Activated CD4-positive, alpha-beta T cell treated with anti-CD3 and anti-CD28 coated beads, Interleukin-2, amount 10 ng/mL, durations not matched to agents 7 days and 5 days (primary cell): ENCODE measurements at regions not wholly inside any gene's neighbourhood (a gene's known extent, or its start where the extent isn't known, plus 50 kb on each side); places are given as distances from the start of the nearest gene placed in this dataset.

ENCODE experiments used
- CTCF ChIA-PET: fragments of 350-600 bp; sonication (Branson Sonifier 250); formaldehyde crosslinking; loops from one replicate; lab custom pipeline; 2021; ENCODE audit warnings: antibody characterized with exemption; lab: Charles Lee
- POLR2A ChIA-PET: fragments of 350-600 bp; sonication (Branson Sonifier 250); formaldehyde crosslinking; loops from one replicate; lab custom pipeline; 2021; ENCODE audit warnings: antibody characterized with exemption; lab: Charles Lee
- DNase-seq: peaks from one replicate; pipeline ENCODE4 v3.0.0-alpha.2; 2020
- H3K27ac Mint-ChIP-seq: one replicate; pipeline ENCODE4 v1.8.0; 2021; ENCODE audit warnings: mild to moderate bottlenecking, moderate library complexity, mixed read lengths
- H3K27me3 Mint-ChIP-seq: one replicate; pipeline ENCODE4 v1.8.0; 2021; ENCODE audit warnings: mixed read lengths
- H3K36me3 Mint-ChIP-seq: one replicate; pipeline ENCODE4 v1.8.0; 2021; ENCODE audit warnings: low read depth, mixed read lengths
- H3K4me1 Mint-ChIP-seq: one replicate; pipeline ENCODE4 v1.8.0; 2021; ENCODE audit warnings: mixed read lengths
- H3K4me3 Mint-ChIP-seq: one replicate; pipeline ENCODE4 v1.8.0; 2021; ENCODE audit warnings: mild to moderate bottlenecking, moderate library complexity, mixed read lengths
- H3K9me3 Mint-ChIP-seq: one replicate; pipeline ENCODE4 v1.8.0; 2021; ENCODE audit warnings: mixed read lengths

DNA sequence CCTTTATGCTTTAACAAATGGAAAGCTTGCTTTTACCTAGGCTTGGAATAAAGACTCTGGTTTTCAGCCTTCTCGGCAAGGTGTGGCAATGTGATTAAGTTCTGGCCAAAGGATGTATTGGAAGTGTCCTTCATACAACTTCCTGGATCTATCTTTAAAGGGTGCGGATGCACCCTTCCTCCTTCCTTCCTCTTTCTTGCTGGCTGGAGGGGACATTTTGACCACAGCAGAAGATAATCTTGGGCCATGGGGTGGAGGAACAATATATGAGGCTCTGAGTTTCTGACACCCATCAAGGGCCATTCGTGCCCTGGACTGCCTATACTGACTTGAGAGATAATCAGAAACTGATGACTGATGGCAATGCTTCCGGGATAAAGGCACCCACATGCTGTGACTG lies 145.7 kb downstream of the ACER2 start:
- CTCF ChIA-PET = no interaction called here
- POLR2A ChIA-PET = no interaction called here
- H3K27me3 Mint-ChIP-seq = no peaks in the 10 kb centered on the region
- H3K27ac Mint-ChIP-seq = no peak overlapping the region
- peaks cover 5% of the 10 kb centered on the region for H3K4me1 Mint-ChIP-seq
- peaks cover 6% of the 10 kb centered on the region for H3K9me3 Mint-ChIP-seq
- H3K4me3 Mint-ChIP-seq = no peak overlapping the region
- no peak for DNase-seq
- H3K36me3 Mint-ChIP-seq = no peaks in the 10 kb centered on the region

DNA sequence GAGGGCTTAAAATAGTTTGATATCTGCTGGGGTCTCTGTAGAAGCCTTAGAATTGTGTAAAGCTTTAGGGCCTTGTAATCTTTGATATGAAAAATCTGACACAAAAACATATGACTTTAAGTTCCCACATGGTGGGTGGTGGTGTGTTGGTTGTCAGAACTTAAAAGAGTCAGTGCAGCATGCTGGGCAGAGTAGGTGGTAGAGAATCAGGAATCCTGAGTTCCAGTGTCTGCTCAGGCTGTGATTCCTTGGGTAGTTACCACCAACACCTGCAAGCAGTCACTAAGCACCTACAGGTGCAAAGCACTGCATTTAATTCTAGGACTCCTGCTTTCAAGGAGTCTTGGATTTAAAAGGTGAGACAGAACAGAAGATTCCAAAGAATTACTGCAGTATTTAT lies 144.6 kb downstream of the ACER2 start:
- POLR2A ChIA-PET = no interaction called here
- no peak overlapping the region for H3K4me3 Mint-ChIP-seq
- H3K36me3 Mint-ChIP-seq = no peaks in the 10 kb centered on the region
- H3K4me1 Mint-ChIP-seq = peaks cover 5% of the 10 kb centered on the region
- H3K27me3 Mint-ChIP-seq = no peaks in the 10 kb centered on the region
- no peak overlapping the region for H3K27ac Mint-ChIP-seq
- CTCF ChIA-PET = no interaction called here
- DNase-seq = no peak
- H3K9me3 Mint-ChIP-seq = peaks cover 6% of the 10 kb centered on the region

DNA sequence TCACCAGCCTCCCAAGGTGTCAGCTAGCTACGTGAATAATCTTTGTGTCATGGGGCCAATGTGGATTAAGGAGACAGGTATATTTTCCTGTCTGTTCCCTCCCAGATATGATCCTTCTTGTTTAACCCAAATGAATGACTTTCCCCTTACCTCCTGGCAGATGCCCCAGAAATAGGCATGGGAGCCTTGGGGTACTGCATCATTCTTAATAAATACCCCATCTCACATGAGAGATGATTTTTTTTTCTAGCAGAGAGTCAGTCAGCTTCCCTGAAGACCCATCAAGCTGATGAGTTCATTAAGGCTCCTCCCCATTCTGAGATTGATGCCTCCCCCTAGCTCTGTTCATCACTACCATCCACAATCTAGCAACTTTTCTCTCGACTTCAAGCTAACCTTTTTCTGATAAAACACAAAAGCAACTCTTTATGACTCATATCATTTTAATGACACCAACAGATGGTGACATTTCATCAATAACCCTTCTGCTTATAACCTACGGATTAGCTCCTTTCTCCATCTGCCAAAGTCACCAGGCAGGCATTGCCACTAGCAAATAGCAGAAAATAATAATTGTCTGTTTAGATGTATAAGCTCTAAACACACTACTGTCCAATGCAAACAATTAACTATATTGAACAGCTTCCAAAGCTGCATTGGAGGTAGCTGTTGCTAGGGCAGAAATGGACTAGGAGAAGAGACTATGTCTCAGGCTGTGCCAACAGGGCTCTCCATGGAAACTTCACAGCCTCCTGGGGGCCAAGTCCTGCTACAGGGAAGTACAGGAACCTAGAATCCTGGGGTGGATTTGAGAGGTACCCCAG lies 143.7 kb downstream of the ACER2 start:
- H3K4me1 Mint-ChIP-seq = peaks cover 5% of the 10 kb centered on the region
- no peak overlapping the region for H3K27ac Mint-ChIP-seq
- ChIA-PET CTCF (no interaction called here), POLR2A (no interaction called here)
- peaks cover 6% of the 10 kb centered on the region for H3K9me3 Mint-ChIP-seq
- no peak overlapping the region for H3K4me3 Mint-ChIP-seq
- no peaks in the 10 kb centered on the region for H3K27me3 Mint-ChIP-seq
- H3K36me3 Mint-ChIP-seq = no peaks in the 10 kb centered on the region
- no peak for DNase-seq

DNA sequence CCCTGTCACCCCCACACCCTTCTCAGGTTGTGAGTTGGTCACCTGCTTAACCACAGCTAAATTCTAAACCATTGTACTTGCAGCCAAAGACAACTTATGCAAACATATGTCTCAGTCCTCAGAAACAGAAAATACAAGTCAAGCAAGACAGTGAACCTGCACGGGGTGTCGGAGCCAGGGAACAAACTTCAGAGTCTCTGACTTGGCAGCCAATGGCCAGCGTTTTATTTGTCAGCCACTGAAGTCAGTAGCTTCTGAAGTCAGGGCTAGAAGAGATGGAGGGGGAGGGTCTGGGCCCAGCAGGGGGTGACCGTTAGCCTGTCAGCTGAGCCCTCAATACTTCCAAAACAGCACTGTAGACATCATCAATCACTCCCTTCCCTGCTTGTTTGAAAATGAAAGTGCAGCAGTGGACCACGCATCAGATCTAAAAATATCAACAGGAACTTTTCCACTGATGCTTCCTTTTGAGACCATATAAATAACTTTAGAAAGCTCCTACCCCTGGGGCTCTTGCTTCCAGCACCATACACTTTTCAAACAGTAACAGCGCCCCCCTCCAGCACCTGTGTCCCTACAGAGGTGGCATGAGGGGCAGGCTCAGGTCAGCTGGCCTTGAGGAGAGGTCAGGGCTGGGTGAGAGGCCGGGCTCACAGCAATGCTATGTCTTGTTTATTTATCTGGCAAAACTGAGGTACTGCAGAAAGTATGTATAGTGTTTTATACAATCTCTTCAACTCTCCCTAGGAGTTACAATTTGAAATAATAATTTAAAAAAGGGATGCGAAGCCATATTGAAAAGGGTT lies 142.5 kb downstream of the ACER2 start:
- DNase-seq = no peak
- Mint-ChIP-seq H3K27ac (peak overlapping the region; percentile 14), H3K4me1 (peaks cover 5% of the 10 kb centered on the region), H3K36me3 (no peaks in the 10 kb centered on the region), H3K27me3 (no peaks in the 10 kb centered on the region), H3K9me3 (no peaks in the 10 kb centered on the region), H3K4me3 (no peak overlapping the region)
- POLR2A ChIA-PET = no interaction called here
- CTCF ChIA-PET = interaction anchor here (0.5 kb wide), 1 partner anchor 167 kb away, joined by 3 read pairs; no protein-coding TSS in a partner anchor

DNA sequence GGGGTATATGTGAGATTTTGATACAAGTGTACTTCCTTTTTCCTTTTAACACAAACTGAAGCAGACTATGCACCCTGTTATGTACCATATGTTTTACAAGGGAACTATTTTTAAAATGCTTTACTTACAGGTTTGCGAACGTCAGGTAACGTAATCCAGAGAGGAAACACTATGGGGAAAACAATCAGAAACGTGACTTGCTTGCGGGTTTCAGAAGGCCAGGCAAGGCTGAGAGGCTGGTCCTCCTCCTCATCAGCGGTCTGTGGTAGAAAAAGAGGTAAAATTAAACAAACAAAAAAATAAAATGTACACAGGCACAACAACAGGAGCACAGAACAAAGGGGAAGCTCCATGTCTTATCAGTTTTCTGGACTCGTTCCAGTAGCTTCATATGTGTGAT lies 141.2 kb downstream of the ACER2 start:
- ChIA-PET POLR2A (no interaction called here), CTCF (no interaction called here)
- Mint-ChIP-seq H3K36me3 (no peaks in the 10 kb centered on the region), H3K27ac (no peak overlapping the region), H3K27me3 (no peaks in the 10 kb centered on the region), H3K9me3 (no peaks in the 10 kb centered on the region), H3K4me3 (no peak overlapping the region), H3K4me1 (peaks cover 5% of the 10 kb centered on the region)
- no peak for DNase-seq

DNA sequence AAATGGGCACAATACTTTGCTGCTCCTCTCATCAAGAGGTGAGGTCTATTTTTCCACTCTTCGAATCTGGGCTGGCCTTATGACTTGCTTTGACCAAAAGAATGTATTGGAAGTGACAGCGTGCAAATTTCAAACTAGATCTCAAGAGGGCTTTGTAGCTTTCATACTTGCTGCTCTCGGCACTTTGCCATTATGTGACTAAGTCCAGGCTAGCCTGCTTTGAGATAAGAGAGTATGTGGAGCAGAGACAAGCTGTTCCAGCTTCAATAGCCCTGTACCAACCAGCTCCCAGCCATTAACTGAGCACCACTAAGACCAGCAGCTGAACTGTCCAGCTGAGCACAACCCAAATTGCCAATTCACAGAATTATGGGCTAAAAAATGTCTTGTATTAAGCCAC lies 124.6 kb downstream of the ACER2 start:
- POLR2A ChIA-PET = no interaction called here
- Mint-ChIP-seq H3K27ac (no peak overlapping the region), H3K9me3 (no peaks in the 10 kb centered on the region), H3K4me1 (no peaks in the 10 kb centered on the region), H3K27me3 (peaks cover 9% of the 10 kb centered on the region), H3K36me3 (no peaks in the 10 kb centered on the region), H3K4me3 (no peak overlapping the region)
- no peak for DNase-seq
- CTCF ChIA-PET = interaction anchor here (1.7 kb wide), 1 partner anchor 12 kb away, joined by 3 read pairs; no protein-coding TSS in a partner anchor

DNA sequence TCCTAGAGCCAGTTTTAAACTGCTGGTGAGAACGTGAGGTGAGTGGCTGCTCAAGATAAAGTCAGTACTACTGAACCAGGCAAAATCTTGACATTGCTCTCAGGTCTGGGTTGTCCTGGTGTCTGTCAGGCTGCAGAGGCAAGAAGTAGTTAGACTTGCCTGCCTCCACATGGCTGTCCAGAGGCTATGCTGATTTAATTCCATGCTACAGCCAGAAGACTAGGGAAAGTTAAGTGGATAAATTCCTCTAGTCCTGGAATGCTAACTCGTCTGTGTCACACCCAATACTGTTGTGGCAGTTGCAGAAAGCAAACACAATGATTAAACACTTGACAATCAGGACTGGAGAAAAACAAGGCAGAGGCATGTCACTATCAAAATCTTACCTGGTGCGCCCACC lies 118.9 kb downstream of the ACER2 start:
- ChIA-PET POLR2A (no interaction called here), CTCF (no interaction called here)
- Mint-ChIP-seq H3K4me1 (no peaks in the 10 kb centered on the region), H3K4me3 (no peak overlapping the region), H3K27ac (no peak overlapping the region), H3K27me3 (peaks cover 30% of the 10 kb centered on the region), H3K36me3 (no peaks in the 10 kb centered on the region), H3K9me3 (no peaks in the 10 kb centered on the region)
- no peak for DNase-seq

DNA sequence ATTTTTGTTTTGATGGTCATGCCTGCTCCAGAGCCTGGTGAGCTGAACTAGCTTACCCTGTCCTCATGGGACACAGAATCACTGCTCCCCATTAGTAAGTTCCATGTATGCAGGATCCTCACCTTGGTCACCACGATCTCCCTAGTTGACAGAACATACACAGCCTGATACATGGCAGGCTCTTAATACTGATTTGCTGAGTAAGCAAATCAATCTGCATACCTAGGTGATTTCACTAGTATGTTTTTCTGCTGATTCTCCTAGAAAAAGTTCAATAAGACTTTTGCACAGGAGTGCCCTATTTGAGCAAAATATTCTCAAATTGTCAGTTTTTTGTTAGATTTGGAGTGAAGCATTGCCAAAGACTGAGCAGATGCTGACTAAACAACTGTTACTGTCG lies 113.7 kb downstream of the ACER2 start:
- ChIA-PET POLR2A (interaction anchor here (0.5 kb wide), 1 partner anchor 697 kb away, joined by 8 read pairs; no protein-coding TSS in a partner anchor), CTCF (no interaction called here)
- Mint-ChIP-seq H3K9me3 (no peaks in the 10 kb centered on the region), H3K27ac (no peak overlapping the region), H3K27me3 (peaks cover 19% of the 10 kb centered on the region), H3K36me3 (no peaks in the 10 kb centered on the region), H3K4me3 (no peak overlapping the region), H3K4me1 (no peaks in the 10 kb centered on the region)
- no peak for DNase-seq

DNA sequence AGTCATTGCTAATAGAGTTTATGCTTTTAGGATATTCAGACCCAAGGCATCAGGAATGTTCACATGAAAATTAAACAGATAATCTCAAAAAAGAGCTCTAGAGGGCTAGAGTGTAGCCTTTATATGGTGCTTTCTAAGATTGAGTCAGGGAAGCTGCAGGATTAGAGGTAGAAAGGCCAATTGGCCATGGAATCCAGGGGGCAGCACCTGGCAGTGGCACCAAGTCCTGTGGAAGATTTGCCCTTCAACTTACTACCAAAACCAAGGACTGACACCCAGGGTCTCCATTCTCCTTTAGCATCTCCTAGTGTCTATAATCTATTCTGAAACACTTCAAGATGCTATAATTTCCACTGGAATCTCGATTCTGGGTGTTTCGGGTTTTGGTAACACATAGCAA lies 112.4 kb downstream of the ACER2 start:
- ChIA-PET POLR2A (no interaction called here), CTCF (interaction anchor here (1.3 kb wide), 1 partner anchor 12 kb away, joined by 3 read pairs; no protein-coding TSS in a partner anchor)
- DNase-seq = no peak
- Mint-ChIP-seq H3K27me3 (peaks cover 10% of the 10 kb centered on the region), H3K4me3 (no peak overlapping the region), H3K36me3 (no peaks in the 10 kb centered on the region), H3K27ac (no peak overlapping the region), H3K4me1 (peaks cover 7% of the 10 kb centered on the region), H3K9me3 (no peaks in the 10 kb centered on the region)

DNA sequence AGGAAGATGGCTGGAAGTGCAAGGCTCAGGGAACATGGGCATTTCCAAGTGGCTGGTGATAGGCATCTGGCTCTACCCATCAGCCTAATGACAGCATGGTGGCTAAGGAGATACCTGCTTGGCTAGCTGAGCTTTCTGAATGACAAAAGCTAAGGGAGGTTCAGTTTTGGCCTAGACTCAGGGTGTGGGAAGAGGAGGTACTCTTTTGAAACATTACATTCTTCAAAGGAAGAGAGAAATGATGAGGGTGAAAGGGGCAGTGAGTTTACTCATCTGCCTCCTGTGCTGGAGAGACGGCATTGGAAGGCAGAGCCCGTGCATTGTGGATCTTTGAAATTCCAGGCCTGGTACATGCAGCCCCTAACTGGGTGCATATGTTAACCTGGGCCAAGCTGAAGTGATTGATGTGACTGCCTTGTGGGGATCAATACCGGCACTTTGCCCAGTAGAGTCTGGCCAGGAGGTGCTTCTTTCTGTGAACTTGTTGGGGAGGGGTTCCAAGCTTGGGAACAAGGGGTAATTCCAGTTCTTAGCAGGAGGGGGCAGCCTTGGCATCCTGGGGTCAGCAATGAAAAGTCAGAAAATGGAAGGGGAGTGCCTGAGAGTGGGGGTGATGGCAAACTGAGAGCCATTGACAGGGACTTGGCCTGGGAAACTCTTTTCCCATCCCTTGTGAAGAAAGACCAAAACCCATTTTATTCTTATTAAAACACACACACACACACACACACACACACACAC lies 108.6 kb downstream of the ACER2 start:
- Mint-ChIP-seq H3K4me1 (peaks cover 17% of the 10 kb centered on the region), H3K36me3 (no peaks in the 10 kb centered on the region), H3K4me3 (no peak overlapping the region), H3K27ac (no peak overlapping the region), H3K27me3 (peaks cover 2% of the 10 kb centered on the region), H3K9me3 (no peaks in the 10 kb centered on the region)
- CTCF ChIA-PET = interaction anchor here (0.7 to 1.6 kb wide), 4 partner anchors 53 to 1433 kb away, joined by 3 to 5 read pairs (median 3); no protein-coding TSS in a partner anchor
- no peak for DNase-seq
- POLR2A ChIA-PET = no interaction called here

DNA sequence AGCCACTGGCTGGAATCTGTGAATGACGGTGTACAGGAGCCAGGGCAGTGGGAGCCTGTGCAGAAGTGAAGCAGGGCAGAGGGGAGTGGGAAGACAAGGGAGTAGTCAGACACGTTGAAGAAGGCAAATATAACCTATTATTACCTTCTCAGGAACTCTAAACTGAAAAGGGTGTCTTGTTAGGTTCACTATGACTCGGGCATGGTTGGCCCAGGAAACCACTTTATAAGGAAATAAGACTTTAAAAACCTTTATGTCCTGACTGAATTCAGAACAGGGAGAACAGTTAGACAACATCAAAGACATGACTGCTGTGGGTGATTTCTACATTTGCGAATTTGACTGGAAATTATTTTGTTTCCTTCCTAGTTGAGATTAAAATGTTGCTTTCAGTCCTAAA lies 107.5 kb downstream of the ACER2 start:
- H3K27ac Mint-ChIP-seq = no peak overlapping the region
- POLR2A ChIA-PET = no interaction called here
- H3K36me3 Mint-ChIP-seq = no peaks in the 10 kb centered on the region
- peaks cover 17% of the 10 kb centered on the region for H3K4me1 Mint-ChIP-seq
- H3K9me3 Mint-ChIP-seq = no peaks in the 10 kb centered on the region
- no peak for DNase-seq
- CTCF ChIA-PET = no interaction called here
- H3K4me3 Mint-ChIP-seq = no peak overlapping the region
- peaks cover 2% of the 10 kb centered on the region for H3K27me3 Mint-ChIP-seq

DNA sequence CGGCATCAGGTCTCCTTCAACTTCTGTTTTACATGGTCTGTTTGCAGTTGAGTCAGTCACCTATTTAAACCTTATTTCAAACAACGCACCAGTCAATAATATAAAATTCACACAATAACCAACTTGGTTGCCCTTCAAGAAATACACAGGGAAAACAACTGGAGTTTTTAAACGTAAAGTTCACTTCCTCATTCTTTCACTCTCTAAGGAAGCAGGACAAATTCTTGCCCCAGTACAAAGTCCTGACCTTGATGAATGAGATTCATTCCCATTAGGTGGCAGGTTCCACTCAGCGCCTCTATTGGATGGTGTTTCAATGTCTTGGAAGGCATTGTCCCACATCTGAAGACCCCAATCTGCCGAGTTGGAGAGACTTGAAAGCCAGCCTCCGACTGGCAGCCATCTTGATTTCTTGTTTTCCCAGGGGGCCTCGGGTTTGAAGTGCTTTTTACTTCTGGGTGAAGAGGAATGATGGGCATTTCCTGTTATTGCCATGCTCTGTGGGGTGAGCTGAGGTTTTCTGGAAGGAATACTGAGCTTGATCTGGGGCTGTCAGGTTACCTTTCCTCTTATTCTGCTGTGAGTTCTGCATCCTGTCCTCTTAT lies 105.0 kb downstream of the ACER2 start:
- DNase-seq = no peak
- CTCF ChIA-PET = interaction anchor here (0.5 kb wide), 1 partner anchor 339 kb away, joined by 3 read pairs; no protein-coding TSS in a partner anchor
- POLR2A ChIA-PET = no interaction called here
- Mint-ChIP-seq H3K4me1 (peaks cover 17% of the 10 kb centered on the region), H3K36me3 (no peaks in the 10 kb centered on the region), H3K27me3 (no peaks in the 10 kb centered on the region), H3K4me3 (no peak overlapping the region), H3K27ac (no peak overlapping the region), H3K9me3 (no peaks in the 10 kb centered on the region)
